ENCODE measurements at regions not wholly inside any gene's neighbourhood (a gene's known extent, or its start where the extent isn't known, plus 50 kb on each side); places are given as distances from the start of the nearest gene placed in this dataset.

DNA sequence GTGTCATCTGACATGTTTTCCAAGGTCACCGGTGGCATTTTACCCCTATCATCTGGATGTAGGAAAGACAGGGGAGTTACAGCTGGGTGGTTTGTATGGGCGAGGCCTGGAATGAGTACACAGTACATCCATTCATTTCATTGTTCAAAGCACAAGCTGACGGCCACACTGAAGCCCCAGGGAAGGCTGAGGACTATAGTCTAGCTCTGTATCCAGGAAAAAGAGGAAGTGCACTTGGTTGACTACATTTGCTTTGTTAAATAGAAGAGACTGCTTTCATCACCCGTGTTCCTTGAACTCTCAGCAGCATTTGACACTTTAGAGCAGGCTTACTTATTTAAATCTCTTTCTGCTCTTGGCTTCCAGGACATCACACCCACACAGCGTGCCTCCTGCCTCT is 1041.0 kb upstream of the TENM3 start:
- Histone ChIP-seq H3K36me3 (ENCODE audit: control insufficient read depth in 1 of 2, insufficient read depth in 2 of 2, low read length in 2 of 2) (no peaks in the 10 kb centered on the region), H3K27me3 (ENCODE audit: insufficient read depth, low read length) (no peaks in the 10 kb centered on the region; the same call in 1 of the 2 replicates), H3K4me1 (ENCODE audit: control insufficient read depth in 1 of 2, insufficient read depth in 2 of 2, low read length in 2 of 2) (no peaks in the 10 kb centered on the region), H3K9ac (ENCODE audit: low read length) (no peak overlapping the region), H3K9me3 (ENCODE audit: control insufficient read depth in 1 of 2, insufficient read depth in 1 of 2, low read depth in 1 of 2, low read length in 2 of 2) (no peaks in the 10 kb centered on the region), H3K9me2 (ENCODE audit: insufficient read depth) (no peaks in the 10 kb centered on the region), H3K4me2 (ENCODE audit: low read length) (no peak overlapping the region), H3K79me2 (ENCODE audit: insufficient read depth, low read length) (no peaks in the 10 kb centered on the region), H3K27ac (ENCODE audit: low read depth, low read length) (no peak overlapping the region), H4K20me1 (ENCODE audit: insufficient read depth) (no peaks in the 10 kb centered on the region; the same call in 1 of the 2 replicates), H2AFZ (ENCODE audit: low read depth, low read length, poor library complexity, severe bottlenecking) (no peak overlapping the region), H3K4me3 (replicated peaks in 1 of 2; ENCODE audit: low read depth in 1 of 2, low read length in 2 of 2) (no peak overlapping the region)
- intact Hi-C loops (cut with micrococcal nuclease), result no loop called here
- ChIA-PET RAD21 (ENCODE audit: low non-redundant PET in 1 of 2, low total read pairs in 2 of 2, uncharacterized antibody in 2 of 2, unreplicated experiment in 2 of 2) (no interaction called here), POLR2A (no interaction called here), CTCF (no interaction called here)
- ATAC-seq (no peak), DNase-seq (ENCODE audit: low read depth, low spot score) (no peak)
- no TSS peak for BruUV-seq (replicated peaks)
- TF ChIP-seq SRF (IDR thresholded peaks at IDR 0.05; ENCODE audit: low read depth), result no peak
- no peak for TF ChIP-seq EGR1 (IDR thresholded peaks at IDR 0.05; ENCODE audit: low read depth)
- TF ChIP-seq EZH2phosphoT487 (IDR thresholded peaks at IDR 0.05; ENCODE audit: borderline replicate concordance), result no peak
- no peak for TF ChIP-seq SP1 (IDR thresholded peaks at IDR 0.05; ENCODE audit: low read depth)
- TF ChIP-seq, protein P1, sequence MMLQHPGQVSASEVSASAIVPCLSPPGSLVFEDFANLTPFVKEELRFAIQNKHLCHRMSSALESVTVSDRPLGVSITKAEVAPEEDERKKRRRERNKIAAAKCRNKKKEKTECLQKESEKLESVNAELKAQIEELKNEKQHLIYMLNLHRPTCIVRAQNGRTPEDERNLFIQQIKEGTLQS (IDR thresholded peaks at IDR 0.05), result no peak
- TF ChIP-seq ZFX (IDR thresholded peaks at IDR 0.05), result no peak
- no peak for TF ChIP-seq TCF7L2 (IDR thresholded peaks at IDR 0.05; ENCODE audit: borderline replicate concordance, extremely low read depth, insufficient read depth, insufficient read length)
- no peak for TF ChIP-seq ELF1 (IDR thresholded peaks at IDR 0.05; ENCODE audit: borderline replicate concordance, low read depth)
- TF ChIP-seq RAD21 (IDR thresholded peaks at IDR 0.05; ENCODE audit: low read depth), result no peak
- no peak for TF ChIP-seq FOSL1 (IDR thresholded peaks at IDR 0.05; ENCODE audit: low read depth)
- TF ChIP-seq YY1 (IDR thresholded peaks at IDR 0.05; ENCODE audit: extremely low read depth, insufficient replicate concordance, low read depth, low read length), result no peak
- no peak for TF ChIP-seq POLR2A (IDR thresholded peaks at IDR 0.05; ENCODE audit: borderline replicate concordance, extremely low read depth, insufficient read depth, insufficient read length)
- TF ChIP-seq EZH2 (IDR thresholded peaks at IDR 0.05), result no peak
- TF ChIP-seq, protein P2, sequence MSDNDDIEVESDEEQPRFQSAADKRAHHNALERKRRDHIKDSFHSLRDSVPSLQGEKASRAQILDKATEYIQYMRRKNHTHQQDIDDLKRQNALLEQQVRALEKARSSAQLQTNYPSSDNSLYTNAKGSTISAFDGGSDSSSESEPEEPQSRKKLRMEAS (IDR thresholded peaks at IDR 0.05), result no peak

Measured in HCT116 (cell line).